ENCODE measurements at regions not wholly inside any gene's neighbourhood (a gene's known extent, or its start where the extent isn't known, plus 50 kb on each side); places are given as distances from the start of the nearest gene placed in this dataset.

DNA sequence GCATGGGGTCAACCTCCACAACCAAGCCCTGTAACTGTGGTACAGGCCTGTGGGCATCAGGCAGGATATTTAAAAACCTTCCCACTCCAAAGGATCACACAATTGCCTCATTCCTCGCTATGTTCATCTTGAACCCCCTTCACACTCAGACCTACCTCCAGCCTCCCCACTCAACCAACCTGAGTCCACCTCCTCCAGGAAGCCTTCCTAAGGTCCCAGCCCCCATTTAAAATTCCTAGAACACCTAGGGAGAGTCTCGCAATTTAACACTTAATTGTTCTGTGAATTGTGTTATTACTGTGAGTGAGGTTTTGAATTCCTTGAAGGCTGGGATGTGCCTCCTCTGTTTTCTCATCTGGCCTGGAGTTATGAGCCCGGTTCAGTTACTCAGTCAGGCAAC, 93.1 kb upstream of the SMNDC1 start:
- TF ChIP-seq, protein P1, sequence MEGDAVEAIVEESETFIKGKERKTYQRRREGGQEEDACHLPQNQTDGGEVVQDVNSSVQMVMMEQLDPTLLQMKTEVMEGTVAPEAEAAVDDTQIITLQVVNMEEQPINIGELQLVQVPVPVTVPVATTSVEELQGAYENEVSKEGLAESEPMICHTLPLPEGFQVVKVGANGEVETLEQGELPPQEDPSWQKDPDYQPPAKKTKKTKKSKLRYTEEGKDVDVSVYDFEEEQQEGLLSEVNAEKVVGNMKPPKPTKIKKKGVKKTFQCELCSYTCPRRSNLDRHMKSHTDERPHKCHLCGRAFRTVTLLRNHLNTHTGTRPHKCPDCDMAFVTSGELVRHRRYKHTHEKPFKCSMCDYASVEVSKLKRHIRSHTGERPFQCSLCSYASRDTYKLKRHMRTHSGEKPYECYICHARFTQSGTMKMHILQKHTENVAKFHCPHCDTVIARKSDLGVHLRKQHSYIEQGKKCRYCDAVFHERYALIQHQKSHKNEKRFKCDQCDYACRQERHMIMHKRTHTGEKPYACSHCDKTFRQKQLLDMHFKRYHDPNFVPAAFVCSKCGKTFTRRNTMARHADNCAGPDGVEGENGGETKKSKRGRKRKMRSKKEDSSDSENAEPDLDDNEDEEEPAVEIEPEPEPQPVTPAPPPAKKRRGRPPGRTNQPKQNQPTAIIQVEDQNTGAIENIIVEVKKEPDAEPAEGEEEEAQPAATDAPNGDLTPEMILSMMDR (conservative IDR thresholded peaks at IDR 0.05 in 1 of 2, IDR thresholded peaks at IDR 0.05 in 1 of 2; ENCODE audit: low read depth in 1 of 2, low read length in 2 of 2), result no peak
- TF ChIP-seq EZH2 (IDR thresholded peaks at IDR 0.05; ENCODE audit: low read length, missing control alignments), result no peak

Measured in fibroblast of lung (primary cell).